H1 (cell line): ENCODE measurements at regions not wholly inside any gene's neighbourhood (a gene's known extent, or its start where the extent isn't known, plus 50 kb on each side); places are given as distances from the start of the nearest gene placed in this dataset.
A peak's percentile ranks its signal among the peaks of the same experiment; 100 is the strongest.

Experiments
- CTCF ChIA-PET: fragments of 300-600 bp; sonication (Branson Sonifier 250); formaldehyde crosslinking; loops from one replicate; lab custom pipeline; 2021; ENCODE audit not compliant: partially characterized antibody; lab: Charles Lee
- POLR2A ChIA-PET: fragments of 300-600 bp; sonication (Branson Sonifier 250); formaldehyde crosslinking; loops from one replicate; lab custom pipeline; 2021; ENCODE audit warnings: inconsistent platforms; ENCODE audit not compliant: partially characterized antibody; lab: Charles Lee
- DNase-seq, 2 experiments: peaks; one replicate each; pipeline versions ENCODE4 v3.0.0 to v3.0.0-alpha.2; 2010 to 2022; ENCODE audit warnings: low spot score in 2 of 2, low read depth in 1 of 2, mixed read lengths in 1 of 2
- FAIRE-seq: peaks from 2 replicates; lab custom pipeline; 2011; peaks lifted over from hg19 to GRCh38; lab: Jason Lieb, UNC
- H2AFZ ChIP-seq: 2 replicates; pipeline ENCODE4 v1.8.1; 2012; ENCODE audit warnings: low read length, inconsistent platforms
- H2AK5ac ChIP-seq: 2 replicates; pipeline ENCODE4 v1.6.1; 2013; ENCODE audit warnings: low read depth, low read length
- H2BK120ac ChIP-seq: replicated peaks from 2 replicates; pipeline ENCODE3; 2013; ENCODE audit warnings: low read depth, low read length, inconsistent platforms
- H2BK12ac ChIP-seq: 2 replicates; pipeline ENCODE4 v1.6.1; 2013; ENCODE audit warnings: low read depth, low read length
- H2BK15ac ChIP-seq: 2 replicates; pipeline ENCODE4 v1.6.1; 2013; ENCODE audit warnings: low read length
- H2BK20ac ChIP-seq: 2 replicates; pipeline ENCODE4 v1.6.1; 2013; ENCODE audit warnings: low read length
- H2BK5ac ChIP-seq: 2 replicates; pipeline ENCODE4 v1.6.1; 2013; ENCODE audit warnings: low read depth, low read length
- H3K14ac ChIP-seq: 2 replicates; pipeline ENCODE4 v1.6.1; 2013; ENCODE audit warnings: inconsistent platforms; ENCODE audit not compliant: insufficient read length
- H3K18ac ChIP-seq: 2 replicates; pipeline ENCODE4 v1.6.1; 2013; ENCODE audit warnings: low read length; ENCODE audit errors: extremely low read depth
- H3K23ac ChIP-seq: 2 replicates; pipeline ENCODE4 v1.6.1; 2013; ENCODE audit warnings: inconsistent platforms; ENCODE audit not compliant: insufficient read length
- H3K23me2 ChIP-seq: 2 replicates; pipeline ENCODE4 v1.6.1; 2013; ENCODE audit warnings: low read depth, low read length
- H3K27ac ChIP-seq: 2 replicates; pipeline ENCODE4 v1.6.1; 2011; ENCODE audit warnings: low read depth, low read length, inconsistent platforms
- H3K27me3 ChIP-seq, 4 experiments: replicated peaks in 1 of 4; 1 replicate in 1 of 4; 2 replicates in 3 of 4; pipeline versions ENCODE4 v1.6.1 to v1.8.1; 2011 to 2013; ENCODE audit warnings: low read length in 3 of 4, mild to moderate bottlenecking in 3 of 4, inconsistent platforms in 2 of 4, mixed read lengths in 2 of 4, moderate library complexity in 1 of 4; ENCODE audit not compliant: control insufficient read depth in 3 of 4, insufficient read depth in 3 of 4; ENCODE audit errors: extremely low read depth in 1 of 4
- H3K36me3 ChIP-seq, 4 experiments: 2 replicates each; pipeline versions ENCODE4 v1.6.1 to v1.8.1; 2011 to 2013; ENCODE audit warnings: mild to moderate bottlenecking in 4 of 4, low read length in 3 of 4, moderate library complexity in 2 of 4, control low read depth in 1 of 4, inconsistent platforms in 1 of 4; ENCODE audit not compliant: insufficient read depth in 4 of 4, control insufficient read depth in 2 of 4
- H3K4ac ChIP-seq: replicated peaks from 2 replicates; pipeline ENCODE3; 2013; ENCODE audit warnings: low read length, low read depth, mixed read lengths, inconsistent platforms; ENCODE audit not compliant: insufficient read length
- H3K4me1 ChIP-seq, 4 experiments: replicated peaks in 1 of 4; 1 replicate in 1 of 4; 2 replicates in 3 of 4; pipeline versions ENCODE4 v1.6.1 to v1.8.1; 2011 to 2013; ENCODE audit warnings: low read length in 3 of 4, inconsistent platforms in 2 of 4, mixed read lengths in 1 of 4; ENCODE audit not compliant: insufficient read depth in 4 of 4, control insufficient read depth in 3 of 4
- H3K4me2 ChIP-seq, 2 experiments: 2 replicates each; pipeline versions ENCODE4 v1.6.1 to v1.8.1; 2011 to 2013; ENCODE audit warnings: low read depth in 2 of 2, low read length in 2 of 2, control low read depth in 1 of 2, inconsistent platforms in 1 of 2, mild to moderate bottlenecking in 1 of 2; ENCODE audit not compliant: insufficient read depth in 1 of 2
- H3K4me3 ChIP-seq, 4 experiments: fragments of 200-600, 300-600 bp in 1 of 4; sonication (generic), shearing (Covaris generic), sonication (Bioruptor Twin) in 1 of 4; 2 replicates each; pipeline versions ENCODE4 v1.5.1 to v1.8.1; 2011 to 2016; ENCODE audit warnings: low read length in 4 of 4, low read depth in 3 of 4, control low read depth in 2 of 4, inconsistent platforms in 2 of 4, mild to moderate bottlenecking in 2 of 4, mixed read lengths in 1 of 4, moderate library complexity in 1 of 4; ENCODE audit not compliant: insufficient read depth in 2 of 4; ENCODE audit errors: extremely low read depth in 1 of 4
- H3K56ac ChIP-seq: replicated peaks from 2 replicates; pipeline ENCODE3; 2013; ENCODE audit warnings: low read depth, mild to moderate bottlenecking, mixed read lengths, low read length, inconsistent platforms; ENCODE audit not compliant: insufficient read length
- H3K79me1 ChIP-seq: 2 replicates; pipeline ENCODE4 v1.6.1; 2013; ENCODE audit warnings: low read depth, low read length, control low read depth
- H3K79me2 ChIP-seq, 2 experiments: 2 replicates each; pipeline versions ENCODE4 v1.6.1 to v1.8.1; 2012 to 2013; ENCODE audit warnings: low read length in 2 of 2, mild to moderate bottlenecking in 2 of 2, inconsistent platforms in 1 of 2; ENCODE audit not compliant: insufficient read depth in 2 of 2, control insufficient read depth in 1 of 2
- H3K9ac ChIP-seq, 4 experiments: replicated peaks in 1 of 4; 1 replicate in 1 of 4; 2 replicates in 3 of 4; pipeline versions ENCODE4 v1.6.1 to v1.8.1; 2011 to 2013; ENCODE audit warnings: low read depth in 3 of 4, low read length in 3 of 4, control low read depth in 2 of 4, mild to moderate bottlenecking in 2 of 4, moderate library complexity in 2 of 4, inconsistent platforms in 1 of 4; ENCODE audit errors: extremely low read depth in 1 of 4
- H3K9me3 ChIP-seq, 2 experiments: 2 replicates each; pipeline versions ENCODE4 v1.6.1 to v1.8.1; 2012 to 2013; ENCODE audit warnings: mild to moderate bottlenecking in 2 of 2, moderate library complexity in 2 of 2, control low read depth in 1 of 2, inconsistent platforms in 1 of 2, low read depth in 1 of 2, low read length in 1 of 2, mixed read lengths in 1 of 2; ENCODE audit not compliant: insufficient read depth in 2 of 2
- H4K20me1 ChIP-seq, 2 experiments: replicated peaks in 1 of 2; 2 replicates each; pipeline versions ENCODE3 to v1.8.1; 2011 to 2013; ENCODE audit warnings: inconsistent platforms in 2 of 2, low read length in 2 of 2, mild to moderate bottlenecking in 1 of 2; ENCODE audit not compliant: insufficient read depth in 2 of 2, control insufficient read depth in 1 of 2
- H4K5ac ChIP-seq: 2 replicates; pipeline ENCODE4 v1.6.1; 2013; ENCODE audit warnings: low read length, low read depth, mixed read lengths, inconsistent platforms; ENCODE audit not compliant: insufficient read length
- H4K8ac ChIP-seq: 2 replicates; pipeline ENCODE4 v1.8.0; 2013; ENCODE audit warnings: mild to moderate bottlenecking, moderate library complexity, low read length, inconsistent platforms; ENCODE audit not compliant: insufficient read depth; ENCODE audit errors: extremely low read depth
- H4K91ac ChIP-seq: replicated peaks from 2 replicates; pipeline ENCODE3; 2013; ENCODE audit warnings: low read length, mixed read lengths, inconsistent platforms; ENCODE audit not compliant: insufficient read length
- BACH1 ChIP-seq: IDR thresholded peaks from 2 replicates; pipeline ENCODE4 v1.6.1; 2012; ENCODE audit warnings: low read length, improper control_type of control experiment
- EZH2 ChIP-seq: fragments of 200-600 bp; sonication (generic); IDR thresholded peaks from 2 replicates; pipeline ENCODE4 v1.7.1; 2012; ENCODE audit warnings: low read depth, mild to moderate bottlenecking, moderate library complexity, low read length, inconsistent platforms; ENCODE audit not compliant: severe bottlenecking
- FOSL1 ChIP-seq: IDR thresholded peaks from 2 replicates; pipeline ENCODE4 v1.6.1; 2011; ENCODE audit warnings: mild to moderate bottlenecking, low read depth, low read length, moderate library complexity; ENCODE audit not compliant: insufficient read depth
- KDM4A ChIP-seq: IDR thresholded peaks from one replicate; pipeline ENCODE4 v1.7.1; 2012; ENCODE audit warnings: low read depth, mild to moderate bottlenecking, moderate library complexity, low read length, inconsistent platforms; ENCODE audit not compliant: severe bottlenecking
- SIN3A ChIP-seq, 2 experiments: IDR thresholded peaks in 1 of 2; conservative IDR thresholded peaks in 1 of 2; 2 replicates each; pipeline ENCODE4 v1.6.1; 2011 to 2012; ENCODE audit warnings: low read length in 2 of 2, improper control_type of control experiment in 1 of 2, low read depth in 1 of 2, mild to moderate bottlenecking in 1 of 2
- TAF1 ChIP-seq: IDR thresholded peaks from 2 replicates; pipeline ENCODE4 v1.6.1; 2011; ENCODE audit warnings: mild to moderate bottlenecking, low read depth, low read length
- WGBS, 2 experiments: shearing (Covaris generic) in 1 of 2; methylation state at CpG; one replicate each; pipeline versions ENCODE4 v1.1.6 to v1.1.7; 2013 to 2015; ENCODE audit warnings: low lambda C conversion rate in 2 of 2, mixed read lengths in 2 of 2, inconsistent platforms in 1 of 2, low coverage in 1 of 2, missing lambda C conversion rate in 1 of 2; ENCODE audit not compliant: insufficient replicate concordance in 2 of 2, insufficient coverage in 1 of 2, insufficient read length in 1 of 2; ENCODE audit errors: extremely low coverage in 1 of 2, missing lambda C conversion rate in 1 of 2; 5-methylcytosine and 5-hydroxymethylcytosine counted together

DNA sequence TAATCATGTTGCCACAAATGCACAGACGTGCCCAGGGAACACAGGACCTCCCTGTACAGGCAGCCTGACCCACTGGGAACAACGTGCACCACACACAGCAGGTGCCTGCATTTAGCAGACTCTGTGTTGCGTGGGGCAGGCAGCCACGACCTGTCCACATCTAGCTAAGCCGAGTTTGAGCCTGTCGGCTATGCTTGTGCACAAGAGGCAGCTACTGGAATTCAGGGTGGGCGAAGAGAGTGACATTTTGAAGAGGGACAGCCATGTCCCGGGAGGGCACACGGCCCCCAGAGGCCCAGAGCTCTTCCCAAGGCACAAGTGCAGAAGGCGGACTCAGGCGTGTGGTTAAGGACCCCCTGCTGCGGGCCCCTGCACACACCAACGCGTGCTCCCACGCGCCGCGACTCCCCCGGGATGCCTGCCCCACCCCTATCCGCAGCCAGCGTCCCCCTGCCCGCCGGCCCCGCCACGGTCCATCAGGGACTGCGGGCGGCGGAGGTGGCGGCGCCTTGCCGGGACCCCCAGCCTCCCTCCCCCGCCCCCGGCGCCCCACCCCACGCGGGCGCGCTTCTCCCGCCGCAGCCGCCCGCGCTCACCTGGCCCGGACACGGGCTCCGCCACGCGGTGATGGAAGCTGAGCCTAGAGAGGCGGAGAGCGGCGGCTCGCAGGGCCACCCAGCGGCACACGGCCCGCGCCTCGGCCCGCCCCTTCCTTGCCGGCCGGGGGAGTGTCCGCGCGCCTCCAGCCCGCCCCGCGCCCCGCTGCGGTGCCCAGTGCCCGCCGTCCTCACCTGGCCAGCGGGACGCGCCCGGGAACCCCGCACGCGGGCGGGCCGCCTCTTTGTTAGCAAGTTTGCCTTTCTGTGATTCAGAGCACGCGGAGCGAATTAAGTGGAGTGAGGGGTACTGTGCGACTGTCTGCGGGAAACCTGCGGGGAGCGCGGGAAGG lies 125.3 kb upstream of the PRMT8 start:
- ChIA-PET POLR2A (interaction anchor here (1.4 kb wide), 1 partner anchor 32 kb away, joined by 4 read pairs; no protein-coding TSS in a partner anchor), CTCF (interaction anchor here (0.7 to 3.4 kb wide), 14 partner anchors 9 to 1018 kb away, joined by 3 to 14 read pairs (median 4); no protein-coding TSS in a partner anchor)
- Histone ChIP-seq H3K9me3 (no peaks in the 10 kb centered on the region), H3K23ac (peak overlapping the region; percentile 6), H4K91ac (no peak overlapping the region), H3K4me1 (peaks cover 0 to 7% (median 4%) of the 10 kb centered on the region in 4 experiments; a peak in 5 of 7 replicates), H3K9ac (peak overlapping the region in 2 of 4 experiments; percentile 17 to 18; a peak in 1 of 7 replicates), H3K4me2 (peak overlapping the region; percentile 76 to 82), H3K79me2 (no peaks in the 10 kb centered on the region), H2BK15ac (no peak overlapping the region), H2BK5ac (no peak overlapping the region), H3K4me3 (peak overlapping the region; percentile 42 to 69 (median 44)), H3K79me1 (no peaks in the 10 kb centered on the region), H4K5ac (no peak overlapping the region), H3K18ac (0 out of 2 replicates have a peak overlapping the region, but pooled peaks have one; percentile 24), H4K20me1 (no peaks in the 10 kb centered on the region), H2BK120ac (no peak overlapping the region), H3K14ac (no peak overlapping the region), H2BK20ac (no peak overlapping the region), H3K23me2 (peaks cover 5% of the 10 kb centered on the region; the same call in 1 of the 2 replicates), H2BK12ac (peak overlapping the region; percentile 50; the same call in 1 of the 2 replicates), H2AFZ (0 out of 2 replicates have a peak overlapping the region, but pooled peaks have one; percentile 1), H2AK5ac (0 out of 2 replicates have a peak overlapping the region, but pooled peaks have one; percentile 33), H3K27me3 (peaks cover 12 to 35% (median 34%) of the 10 kb centered on the region in 4 experiments), H4K8ac (no peak overlapping the region; the same call in 1 of the 2 replicates), H3K4ac (no peak overlapping the region), H3K56ac (no peak overlapping the region), H3K36me3 (no peaks in the 10 kb centered on the region), H3K27ac (no peak overlapping the region)
- DNase-seq (peak in 1 of 2 experiments; percentile 75), FAIRE-seq (no peak)
- WGBS, 2 experiments = 10% methylated on average over 48 of the region's 87 CpGs; no CpG with 5 or more reads in 1 of the 2 experiments
- TF ChIP-seq KDM4A (peak; percentile 67), BACH1 (no peak), FOSL1 (no peak), TAF1 (0 out of 2 replicates have a peak, but pooled peaks have one; percentile 41), EZH2 (peak; percentile 9), SIN3A (conservative IDR thresholded peaks at IDR 0.05 in 1 of 2, IDR thresholded peaks at IDR 0.05 in 1 of 2; ENCODE audit: low read depth in 1 of 2, low read length in 2 of 2) (peak in 1 of 2 experiments; percentile 58; a peak in 1 of 4 replicates)
